ENCODE measurements at regions not wholly inside any gene's neighbourhood (a gene's known extent, or its start where the extent isn't known, plus 50 kb on each side); places are given as distances from the start of the nearest gene placed in this dataset.
"Not testable (repeated sequence)": the region's sequence is repeated elsewhere in the genome, so short reads cannot be mapped to it uniquely, and the experiment has no call there.

DNA sequence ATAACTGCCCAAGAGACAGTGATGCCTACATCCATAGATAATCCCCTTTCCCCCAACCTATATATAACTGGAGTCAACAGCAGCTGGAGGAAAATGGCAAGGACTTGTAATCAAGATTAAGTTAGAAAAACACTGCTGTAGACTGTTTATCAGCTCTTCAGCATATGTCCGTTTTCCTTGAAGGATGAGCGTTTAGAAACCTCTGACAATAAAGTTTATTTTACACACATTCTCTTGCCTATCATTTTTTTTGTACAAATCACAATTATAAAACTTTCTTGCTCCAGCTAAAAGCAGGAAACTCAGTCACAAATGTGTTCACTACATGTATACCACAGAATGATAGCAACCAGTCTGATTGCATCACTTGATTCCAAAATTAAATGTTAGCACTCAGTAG lies 50.8 kb downstream of the PPIAL4G start:
- not testable (repeated sequence) for DNase-seq (ENCODE audit: low read depth)

GRCh38 chr1:148429856-148430255 lies 53.2 kb downstream of the PPIAL4G start:
- DNase-seq (ENCODE audit: low read depth); H3K4me3 ChIP-seq (ENCODE audit: low read length): not testable (repeated sequence)

More for the DNA sequence above, 50.8 kb downstream of the PPIAL4G start:
- not testable (repeated sequence) for H3K4me3 ChIP-seq (ENCODE audit: low read length)

- not testable (repeated sequence) for H3K4me3 ChIP-seq (ENCODE audit: low read length)
- peak; percentile 30 for DNase-seq (ENCODE audit: low read depth)
Observed at GRCh38 chr1:148426940-148427611, 56.0 kb downstream of the PPIAL4G start.

DNA sequence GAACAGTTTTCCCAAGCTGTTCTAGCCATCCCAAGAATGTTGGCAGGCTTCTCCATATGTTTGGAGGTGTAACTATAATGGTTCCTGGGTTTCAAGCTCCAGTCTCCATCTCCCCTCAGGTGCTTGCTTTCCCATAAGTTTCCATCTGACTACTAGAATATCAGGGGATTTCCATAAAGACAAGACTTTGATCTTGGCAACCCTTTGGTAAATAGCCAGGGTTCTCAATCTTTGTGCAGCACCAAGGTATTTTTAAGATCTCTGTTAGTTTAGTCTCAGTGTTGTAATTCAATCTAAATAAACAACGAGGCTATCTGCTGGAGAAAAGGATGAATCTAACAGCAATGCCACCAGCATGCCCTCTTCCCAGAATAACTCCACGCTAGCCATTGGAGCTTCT lies 56.7 kb downstream of the PPIAL4G start:
- not testable (repeated sequence) for DNase-seq (ENCODE audit: low read depth); H3K4me3 ChIP-seq (ENCODE audit: low read length)

- not testable (repeated sequence) for H3K4me3 ChIP-seq (ENCODE audit: low read length)
- peak; percentile 40 for DNase-seq (ENCODE audit: low read depth)
Observed at GRCh38 chr1:148424143-148425003, 58.7 kb downstream of the PPIAL4G start.

GRCh38 chr1:148422921-148423320 lies 60.2 kb downstream of the PPIAL4G start:
- not testable (repeated sequence) for H3K4me3 ChIP-seq (ENCODE audit: low read length); DNase-seq (ENCODE audit: low read depth)

GRCh38 chr1:148417241-148417640 lies 65.9 kb downstream of the PPIAL4G start:
- not testable (repeated sequence) for DNase-seq (ENCODE audit: low read depth); H3K4me3 ChIP-seq (ENCODE audit: low read length)

- H3K4me3 ChIP-seq (ENCODE audit: low read length); DNase-seq (ENCODE audit: low read depth): not testable (repeated sequence)
Observed at GRCh38 chr1:148413385-148413784, 69.7 kb downstream of the PPIAL4G start.

GRCh38 chr1:148404786-148405568 lies 78.1 kb downstream of the PPIAL4G start:
- not testable (repeated sequence) for DNase-seq (ENCODE audit: low read depth); H3K4me3 ChIP-seq (ENCODE audit: low read length)

DNA sequence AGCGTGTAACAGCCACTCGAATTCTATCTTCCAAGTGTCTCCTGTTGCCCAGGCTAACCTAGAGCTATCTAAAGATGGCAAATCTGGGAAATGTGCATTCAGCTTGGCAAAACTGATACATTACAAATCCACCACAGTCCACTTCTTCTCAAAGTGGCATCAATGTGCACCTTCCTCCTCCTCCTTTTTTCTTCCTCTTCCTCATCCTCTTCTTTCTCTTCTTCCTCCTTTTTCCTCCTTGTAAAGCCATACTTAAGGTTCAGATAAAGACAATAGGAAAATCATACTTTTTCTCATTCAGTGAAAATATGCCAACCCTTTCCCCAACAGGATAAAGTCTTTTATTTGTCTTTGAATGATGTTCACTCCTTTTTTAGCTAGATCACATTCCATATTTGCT lies 79.2 kb downstream of the PPIAL4G start:
- H3K4me3 ChIP-seq (ENCODE audit: low read length); DNase-seq (ENCODE audit: low read depth): not testable (repeated sequence)

- DNase-seq (ENCODE audit: low read depth) = not testable (repeated sequence)
Observed at GRCh38 chr1:148403085-148403456, 80.0 kb downstream of the PPIAL4G start.

DNA sequence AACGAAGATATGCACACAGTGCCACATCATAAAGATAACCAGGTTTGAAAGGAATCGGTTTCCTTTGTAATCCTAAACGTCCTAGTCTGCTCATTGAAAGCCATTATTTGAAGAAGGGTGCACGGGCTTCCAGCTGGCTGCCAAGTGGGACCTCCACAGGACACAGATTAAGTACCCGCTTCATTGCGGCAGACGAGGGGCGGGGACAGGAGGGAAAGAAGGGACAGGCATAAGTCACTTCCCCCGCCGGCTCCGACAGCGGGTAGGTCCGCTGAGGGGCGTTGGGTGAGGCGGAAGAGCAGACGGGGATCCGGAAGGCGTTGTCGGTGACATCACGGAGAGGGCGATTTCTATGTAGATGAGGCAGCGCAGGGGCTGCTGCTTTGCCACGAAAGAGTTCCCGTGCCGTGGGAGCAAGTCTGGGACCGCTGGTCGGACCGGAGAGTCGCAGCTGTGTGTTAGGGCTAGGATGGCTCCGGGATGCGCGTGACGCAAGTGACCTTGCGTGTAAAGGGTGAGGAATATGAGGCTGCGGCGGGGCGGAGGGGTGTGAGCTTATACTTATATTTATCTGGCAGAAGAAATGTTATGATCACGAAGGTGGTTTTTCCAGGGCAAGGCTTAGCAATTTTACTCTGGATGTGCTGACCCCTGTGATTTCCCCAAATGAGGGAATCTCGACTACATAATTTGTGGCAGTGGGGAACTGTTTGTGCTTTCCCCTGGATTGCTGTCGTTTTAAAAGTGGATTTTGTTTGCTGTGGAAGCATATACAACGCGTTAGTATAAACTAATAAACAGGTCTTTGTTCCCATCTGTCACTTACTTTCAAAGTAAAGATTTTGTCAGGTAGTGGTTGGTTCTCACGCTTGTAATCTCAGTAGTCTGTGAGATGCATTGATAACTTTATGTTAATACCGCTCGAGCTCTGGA lies 80.7 kb downstream of the PPIAL4G start:
- DNase-seq (ENCODE audit: low read depth) = peak; percentile 39

More at GRCh38 chr1:148403085-148403456, 80.0 kb downstream of the PPIAL4G start:
- peak overlapping the region; percentile 66 for H3K4me3 ChIP-seq (ENCODE audit: low read length)

DNA sequence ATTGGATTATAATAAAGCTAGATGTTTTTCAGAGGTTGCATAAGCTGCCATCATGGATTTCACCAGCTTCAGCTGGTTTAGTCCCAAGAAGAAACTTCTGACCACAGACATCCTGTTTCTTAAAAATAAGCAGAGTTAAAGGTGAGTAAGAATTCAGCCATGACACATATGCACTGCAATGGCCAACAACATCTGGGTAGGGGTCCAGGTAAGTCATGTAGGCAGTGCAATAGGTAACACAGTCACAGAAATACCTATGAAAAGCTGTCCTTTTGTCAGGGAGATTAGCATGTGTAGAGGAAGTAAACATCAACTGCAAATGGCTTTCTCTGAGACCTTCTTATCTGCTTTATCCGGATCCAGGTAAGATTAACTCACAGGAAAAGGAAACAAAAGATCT lies 85.6 kb downstream of the PPIAL4G start:
- H3K4me3 ChIP-seq (ENCODE audit: low read length); DNase-seq (ENCODE audit: low read depth): not testable (repeated sequence)

More for the DNA sequence above, 80.7 kb downstream of the PPIAL4G start:
- peak overlapping the region; percentile 66 for H3K4me3 ChIP-seq (ENCODE audit: low read length)

DNA sequence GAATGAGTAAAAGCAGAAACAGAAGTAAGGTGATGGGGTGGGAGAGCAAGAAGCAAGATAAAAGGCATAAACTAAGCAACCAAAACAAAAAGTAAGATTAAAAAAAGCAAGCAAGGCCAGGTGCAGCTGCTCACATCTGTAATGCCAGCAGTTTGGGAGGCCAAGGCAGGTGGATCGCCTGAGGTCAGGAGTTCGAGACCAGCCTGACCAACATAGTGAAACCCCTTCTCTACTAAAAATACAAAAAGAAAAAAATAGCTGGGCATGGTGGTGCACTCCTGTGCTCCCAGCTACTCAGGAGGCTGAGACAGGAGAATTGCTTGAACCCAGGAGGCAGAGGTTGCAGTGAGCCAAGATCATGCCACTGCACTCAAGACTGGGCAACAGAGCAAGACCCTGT lies 90.6 kb downstream of the PPIAL4G start:
- DNase-seq (ENCODE audit: low read depth); H3K4me3 ChIP-seq (ENCODE audit: low read length): not testable (repeated sequence)

- not testable (repeated sequence) for H3K4me3 ChIP-seq (ENCODE audit: low read length); DNase-seq (ENCODE audit: low read depth)
Observed at GRCh38 chr1:148391323-148391722, 91.8 kb downstream of the PPIAL4G start.
